HEK293 (cell line): ENCODE measurements at regions not wholly inside any gene's neighbourhood (a gene's known extent, or its start where the extent isn't known, plus 50 kb on each side); places are given as distances from the start of the nearest gene placed in this dataset.
"Not testable (repeated sequence)": the region's sequence is repeated elsewhere in the genome, so short reads cannot be mapped to it uniquely, and the experiment has no call there.

ENCODE experiments used
- CTCF ChIA-PET: fragments of 350-600 bp; formaldehyde crosslinking; extraction: SDS; loops from one replicate; lab custom pipeline; 2021; ENCODE audit warnings: antibody characterized with exemption; lab: Yijun Ruan, JAX
- POLR2A ChIA-PET: fragments of 300-600 bp; formaldehyde crosslinking; extraction: SDS; loops from one replicate; lab custom pipeline; 2020; ENCODE audit warnings: antibody characterized with exemption, inconsistent platforms; lab: Yijun Ruan, JAX
- H3K27ac ChIP-seq: fragments of 200-500 bp; sonication (Bioruptor generic); 2 replicates; pipeline ENCODE4 v1.5.1; 2014; ENCODE audit warnings: low read depth, low read length, control low read depth, inconsistent platforms; ENCODE audit errors: extremely low read depth
- H3K36me3 ChIP-seq, 2 experiments: fragments of 200-500 bp in 1 of 2; sonication (Bioruptor generic) in 1 of 2; 1 replicate in 1 of 2; 2 replicates in 1 of 2; pipeline ENCODE4 v1.5.1; 2014 to 2017; ENCODE audit warnings: inconsistent platforms in 2 of 2, low read length in 2 of 2; ENCODE audit not compliant: control insufficient read depth in 2 of 2, insufficient read depth in 1 of 2
- H3K4me1 ChIP-seq: fragments of 200-500 bp; sonication (Bioruptor generic); 2 replicates; pipeline ENCODE4 v1.5.1; 2014; ENCODE audit warnings: mild to moderate bottlenecking, low read length, inconsistent platforms; ENCODE audit not compliant: control insufficient read depth, insufficient read depth
- H3K4me3 ChIP-seq: 2 replicates; pipeline ENCODE4 v1.5.1; 2011; ENCODE audit warnings: low read depth, mild to moderate bottlenecking, control low read depth, low read length, moderate library complexity
- H3K9me3 ChIP-seq: fragments of 200-500 bp; sonication (Bioruptor generic); 2 replicates; pipeline ENCODE4 v1.5.1; 2014; ENCODE audit warnings: low read depth, low read length, inconsistent platforms; ENCODE audit not compliant: control insufficient read depth, insufficient read depth

GRCh38 chr14:19303844-19304243 lies 130.3 kb downstream of the POTEG start:
- H3K4me1 ChIP-seq, CTCF ChIA-PET, H3K9me3 ChIP-seq, H3K36me3 ChIP-seq, H3K4me3 ChIP-seq, H3K27ac ChIP-seq, POLR2A ChIA-PET: not testable (repeated sequence)

DNA sequence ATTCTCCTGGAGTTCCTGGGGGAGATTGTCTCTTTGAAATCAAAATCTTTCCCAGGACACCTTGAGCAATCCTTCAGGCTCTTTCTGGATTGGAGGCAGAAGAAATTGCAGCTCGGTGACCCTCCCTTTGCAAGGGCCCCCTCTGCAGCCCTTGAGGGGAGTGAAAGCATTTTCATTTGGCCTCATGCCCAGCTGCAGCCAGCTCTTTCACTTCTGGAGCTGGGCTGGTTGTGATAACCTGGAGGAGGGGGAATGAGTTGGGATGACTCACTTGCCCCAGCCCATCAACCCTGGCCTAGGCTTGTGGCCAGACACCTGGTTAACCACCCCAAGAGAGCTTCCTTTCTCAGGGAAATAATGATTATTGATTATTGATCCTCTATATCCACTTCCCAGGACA lies 129.7 kb downstream of the POTEG start:
- H3K4me1 ChIP-seq, POLR2A ChIA-PET, H3K27ac ChIP-seq: not testable (repeated sequence)

GRCh38 chr14:19304918-19305317 lies 129.2 kb downstream of the POTEG start:
- H3K4me1 ChIP-seq, H3K27ac ChIP-seq, CTCF ChIA-PET, H3K9me3 ChIP-seq, H3K36me3 ChIP-seq, POLR2A ChIA-PET, H3K4me3 ChIP-seq: not testable (repeated sequence)

More for the DNA sequence above, 129.7 kb downstream of the POTEG start:
- H3K36me3 ChIP-seq, H3K4me3 ChIP-seq, H3K9me3 ChIP-seq, CTCF ChIA-PET: not testable (repeated sequence)

DNA sequence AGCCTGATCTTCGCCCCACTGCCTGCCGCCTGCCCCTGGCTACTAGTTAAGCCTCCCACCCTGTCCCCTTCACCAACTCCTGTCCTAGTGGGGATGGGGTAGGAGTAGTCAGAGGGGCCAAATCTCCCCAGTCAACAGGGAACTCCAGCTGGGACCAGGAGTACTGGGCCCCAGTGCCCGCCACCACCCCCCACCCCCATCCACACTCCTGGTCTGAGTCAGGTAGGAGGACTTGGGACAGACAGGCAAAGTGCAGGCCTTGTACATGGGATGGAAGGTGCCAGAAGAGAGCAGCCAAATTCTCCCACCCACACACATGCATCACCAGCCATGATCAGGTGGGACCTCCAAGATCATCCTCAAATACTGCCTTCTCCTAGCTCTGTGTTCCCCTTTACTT lies 128.4 kb downstream of the POTEG start:
- H3K4me1 ChIP-seq, CTCF ChIA-PET, H3K36me3 ChIP-seq, POLR2A ChIA-PET, H3K9me3 ChIP-seq, H3K4me3 ChIP-seq, H3K27ac ChIP-seq: not testable (repeated sequence)

DNA sequence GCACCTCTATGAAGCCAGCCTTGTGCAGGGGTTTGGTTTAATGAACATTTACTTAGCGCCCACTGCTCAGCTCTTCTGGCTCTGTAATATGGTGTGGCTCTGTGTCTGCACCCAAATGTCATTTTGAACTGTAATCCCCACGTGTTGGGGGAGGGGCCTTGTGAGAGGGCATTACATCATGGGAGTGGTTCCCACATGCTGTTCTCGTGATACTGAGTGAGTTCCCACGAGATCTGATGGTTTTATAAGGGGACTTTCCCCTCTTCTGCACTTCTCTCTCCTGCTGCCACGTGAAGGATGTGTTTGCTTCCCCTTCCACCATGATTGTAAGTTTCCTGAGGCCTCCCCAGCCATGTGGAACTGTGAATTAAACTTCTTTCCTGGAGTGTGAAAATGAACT lies 127.7 kb downstream of the POTEG start:
- H3K4me3 ChIP-seq, H3K4me1 ChIP-seq, H3K9me3 ChIP-seq, H3K27ac ChIP-seq, CTCF ChIA-PET, H3K36me3 ChIP-seq, POLR2A ChIA-PET: not testable (repeated sequence)

GRCh38 chr14:19311023-19311422 lies 123.1 kb downstream of the POTEG start:
- H3K27ac ChIP-seq, H3K36me3 ChIP-seq, H3K4me1 ChIP-seq, H3K4me3 ChIP-seq, POLR2A ChIA-PET, H3K9me3 ChIP-seq, CTCF ChIA-PET: not testable (repeated sequence)

- CTCF ChIA-PET, H3K4me1 ChIP-seq, POLR2A ChIA-PET, H3K4me3 ChIP-seq, H3K27ac ChIP-seq, H3K9me3 ChIP-seq, H3K36me3 ChIP-seq: not testable (repeated sequence)
Measured at GRCh38 chr14:19330678-19331077, 103.5 kb downstream of the POTEG start.

DNA sequence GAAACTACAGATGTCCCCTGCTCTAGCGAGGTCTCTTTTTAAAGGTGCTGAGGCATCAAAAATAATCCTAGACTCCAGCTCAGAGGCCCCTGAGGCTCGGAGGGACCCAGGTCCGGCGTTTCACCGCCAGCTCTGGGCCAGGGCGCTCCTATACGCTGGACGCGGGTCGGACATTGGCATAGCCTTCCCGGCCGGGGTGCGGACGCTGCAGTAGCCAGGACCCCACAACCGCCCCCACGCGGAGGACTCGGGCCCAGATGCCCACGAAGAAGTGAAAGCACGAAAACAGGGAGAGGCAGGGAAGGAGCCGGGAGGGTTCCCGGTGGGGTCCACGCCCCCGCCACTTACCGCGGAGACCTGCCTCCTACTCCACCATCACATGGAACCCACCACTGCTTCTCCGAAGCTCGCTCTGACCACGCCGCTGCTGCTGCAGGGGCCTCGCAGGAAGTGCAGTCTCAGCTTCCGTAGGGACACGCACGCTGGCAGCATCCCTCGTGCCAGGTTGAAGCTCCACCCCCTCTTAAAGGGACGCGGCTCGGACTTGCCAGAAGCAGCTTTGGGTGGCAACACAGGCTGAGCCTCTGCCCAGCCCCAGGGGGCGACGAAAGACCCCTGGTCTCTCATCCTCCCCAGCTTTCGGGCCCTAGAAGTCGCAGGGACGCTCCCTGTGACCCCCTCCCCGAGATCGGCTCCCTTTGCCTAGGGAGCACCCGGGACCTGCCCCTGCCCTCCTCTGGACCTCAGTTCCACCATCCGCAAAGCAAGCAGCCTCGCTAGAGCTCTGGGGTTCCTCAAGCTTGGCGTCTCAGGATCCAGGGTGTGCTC lies 96.7 kb downstream of the POTEG start:
- POLR2A ChIA-PET, H3K4me1 ChIP-seq, H3K27ac ChIP-seq, CTCF ChIA-PET, H3K9me3 ChIP-seq, H3K4me3 ChIP-seq, H3K36me3 ChIP-seq: not testable (repeated sequence)

GRCh38 chr14:19338060-19338372 lies 96.1 kb downstream of the POTEG start:
- H3K27ac ChIP-seq, H3K9me3 ChIP-seq, CTCF ChIA-PET, H3K36me3 ChIP-seq, POLR2A ChIA-PET, H3K4me3 ChIP-seq, H3K4me1 ChIP-seq: not testable (repeated sequence)

GRCh38 chr14:19340976-19341375 lies 93.2 kb downstream of the POTEG start:
- POLR2A ChIA-PET, H3K4me1 ChIP-seq, H3K9me3 ChIP-seq, H3K4me3 ChIP-seq, CTCF ChIA-PET, H3K27ac ChIP-seq, H3K36me3 ChIP-seq: not testable (repeated sequence)

DNA sequence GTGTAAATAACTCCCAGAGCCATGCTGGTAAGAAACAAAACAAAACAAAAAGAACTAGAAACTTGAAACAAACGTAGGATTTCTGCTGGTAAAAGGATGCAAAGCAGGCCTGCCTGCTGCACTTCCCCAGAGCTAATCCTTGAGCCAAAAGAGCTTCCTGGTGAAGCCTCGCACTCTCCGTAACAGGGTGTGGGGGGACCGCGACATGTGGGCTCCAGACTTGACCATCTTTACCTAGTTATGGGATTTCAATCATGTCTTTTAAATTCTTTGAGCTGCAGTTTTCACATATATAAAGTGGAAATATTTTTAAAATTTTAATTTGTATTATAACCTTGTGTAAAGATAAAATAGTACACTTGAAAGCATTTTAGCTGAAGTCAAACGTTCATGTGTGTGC lies 92.5 kb downstream of the POTEG start:
- H3K9me3 ChIP-seq, H3K4me3 ChIP-seq, H3K4me1 ChIP-seq, H3K27ac ChIP-seq, POLR2A ChIA-PET, H3K36me3 ChIP-seq, CTCF ChIA-PET: not testable (repeated sequence)
